Heart right ventricle (tissue), 16 donors: ENCODE measurements at regions not wholly inside any gene's neighbourhood (a gene's known extent, or its start where the extent isn't known, plus 50 kb on each side); places are given as distances from the start of the nearest gene placed in this dataset.
"Not testable (repeated sequence)": the region's sequence is repeated elsewhere in the genome, so short reads cannot be mapped to it uniquely, and the experiment has no call there.

Experiments
- ATAC-seq, 8 donors: fragments of 200-7000 bp; cut with Tn5 transposase; one replicate each; pipeline ENCODE4 v1.9.1; 2020; ENCODE audit warnings: mild to moderate bottlenecking in 8 of 8, moderate library complexity in 8 of 8, moderate number of reproducible peaks in 1 of 8
- DNase-seq, 2 donors: peaks; one replicate each; pipeline ENCODE4 v3.0.0-alpha.2; 2020
- H3K27ac ChIP-seq, 10 donors: fragments of 200-600 bp; sonication (generic) in 2 of 10; one replicate each; pipeline versions ENCODE4 v1.5.0 to v1.8.0; 2020 to 2022; ENCODE audit warnings: mild to moderate bottlenecking in 3 of 10
- H3K27me3 ChIP-seq, 7 donors: fragments of 200-600 bp; one replicate each; pipeline ENCODE4 v1.8.0; 2021 to 2022; ENCODE audit warnings: mild to moderate bottlenecking in 2 of 7
- H3K36me3 ChIP-seq, 9 donors: fragments of 200-600 bp; sonication (generic) in 1 of 9; one replicate each; pipeline versions ENCODE4 v1.5.0 to v1.8.0; 2020 to 2022; ENCODE audit warnings: mild to moderate bottlenecking in 2 of 9
- H3K4me1 ChIP-seq, 9 donors: fragments of 200-600 bp; sonication (generic) in 1 of 9; one replicate each; pipeline versions ENCODE4 v1.5.0 to v1.8.0; 2020 to 2022; ENCODE audit warnings: mild to moderate bottlenecking in 4 of 9
- H3K4me3 ChIP-seq, 10 donors: fragments of 200-600 bp; sonication (generic) in 2 of 10; one replicate each; pipeline versions ENCODE4 v1.5.0 to v1.8.0; 2020 to 2022; ENCODE audit warnings: mild to moderate bottlenecking in 7 of 10, moderate library complexity in 2 of 10
- H3K9me3 ChIP-seq, 11 donors: fragments of 200-600 bp in 10 of 11; sonication (generic) in 2 of 11; one replicate each; pipeline versions ENCODE4 v1.5.0 to v1.8.0; 2013 to 2022; ENCODE audit warnings: mild to moderate bottlenecking in 2 of 11, control low read depth in 1 of 11, moderate library complexity in 1 of 11
- WGBS, 2 donors: extraction: QIAGEN DNeasy Blood & Tissue Kit; methylation state at CpG; one replicate each; pipeline ENCODE4 v1.1.7; 2013; ENCODE audit warnings: inconsistent platforms in 1 of 2; 5-methylcytosine and 5-hydroxymethylcytosine counted together
- intact Hi-C, 10 donors: fragments of 100-400 bp; cut with DNase I; formaldehyde crosslinking; loops; one replicate each; pipeline versions ENCODE4 v1.11.1 to v1.14.2; 2022
- TF ChIP-seq, protein P1 (sequence below), 9 donors: fragments of 200-600 bp; sonication (generic) in 2 of 9; IDR thresholded peaks; one replicate each; pipeline versions ENCODE4 v1.5.0 to v1.8.0; 2021 to 2022; ENCODE audit warnings: antibody characterized with exemption in 9 of 9, mild to moderate bottlenecking in 5 of 9, moderate library complexity in 1 of 9
- donor health status: Arrhythmogenic right ventricular cardiomyopathy.
- donor health status: ischemic (EF 13 %, LVEDD 7.1; RV severe dilation, severe dysfunction).
- donor health status: healthy with polysubstance abuse.
- donor health status: DM: no; HTN: yes; CAD: no.
- donor health status: DM: no; HTN: no; CAD: no.
- donor health status: ischemic (EF 25% LVEDD 6.9; RV normal size, moderate dysfunction).
- donor health status: ischemic (EF 25% LVEDD 5.7; RV mildly dilated, moderate dysfunction).
- donor health status: healthy.
- donor health status: DM: yes; HTN: yes; CAD: no.
- donor health status: Ischemic cardiomyopathy.
- donor health status: ischemic (EF 35%, LVEDD 5.7; RV mildly dilated, moderate dysfunction).
- donor health status: nonischemic (EF 11% LVEDD 7.7; RV severe dilation, severe dysfunction).
- donor health status: DM: yes; HTN: yes; CAD: no.
- donor health status: PGD.
- donor health status: ischemic (EF 29% LVEDD 5.4; RV normal size, mild dysfunction).
- donor health status: nonischemic (EF 23%, LVEDD 6.1; RV moderate dilation, normal function).

GRCh38 chr2:57050007-57050406, 866.2 kb downstream of the CCDC85A start:
- H3K9me3 ChIP-seq, result peaks cover 0 to 2% (median 0%) of the 10 kb centered on the region in 11 donors
- H3K4me3 ChIP-seq, result no peak overlapping the region
- no peak for ATAC-seq
- no peaks in the 10 kb centered on the region for H3K4me1 ChIP-seq
- no peaks in the 10 kb centered on the region for H3K27me3 ChIP-seq
- intact Hi-C loops, result no loop called here
- 83 to 90% methylated on average over 3 of the region's 3 CpGs for WGBS, 2 donors
- no peak overlapping the region for H3K27ac ChIP-seq
- TF ChIP-seq, protein P1, sequence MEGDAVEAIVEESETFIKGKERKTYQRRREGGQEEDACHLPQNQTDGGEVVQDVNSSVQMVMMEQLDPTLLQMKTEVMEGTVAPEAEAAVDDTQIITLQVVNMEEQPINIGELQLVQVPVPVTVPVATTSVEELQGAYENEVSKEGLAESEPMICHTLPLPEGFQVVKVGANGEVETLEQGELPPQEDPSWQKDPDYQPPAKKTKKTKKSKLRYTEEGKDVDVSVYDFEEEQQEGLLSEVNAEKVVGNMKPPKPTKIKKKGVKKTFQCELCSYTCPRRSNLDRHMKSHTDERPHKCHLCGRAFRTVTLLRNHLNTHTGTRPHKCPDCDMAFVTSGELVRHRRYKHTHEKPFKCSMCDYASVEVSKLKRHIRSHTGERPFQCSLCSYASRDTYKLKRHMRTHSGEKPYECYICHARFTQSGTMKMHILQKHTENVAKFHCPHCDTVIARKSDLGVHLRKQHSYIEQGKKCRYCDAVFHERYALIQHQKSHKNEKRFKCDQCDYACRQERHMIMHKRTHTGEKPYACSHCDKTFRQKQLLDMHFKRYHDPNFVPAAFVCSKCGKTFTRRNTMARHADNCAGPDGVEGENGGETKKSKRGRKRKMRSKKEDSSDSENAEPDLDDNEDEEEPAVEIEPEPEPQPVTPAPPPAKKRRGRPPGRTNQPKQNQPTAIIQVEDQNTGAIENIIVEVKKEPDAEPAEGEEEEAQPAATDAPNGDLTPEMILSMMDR (IDR thresholded peaks at IDR 0.05), result no peak
- DNase-seq, result no peak
- no peaks in the 10 kb centered on the region for H3K36me3 ChIP-seq

- DNase-seq, intact Hi-C loops, H3K36me3 ChIP-seq, ATAC-seq, H3K4me3 ChIP-seq, H3K4me1 ChIP-seq, H3K9me3 ChIP-seq, H3K27ac ChIP-seq, H3K27me3 ChIP-seq: not testable (repeated sequence)
- 86 to 95% methylated on average over 1 of the region's 1 CpG for whole genome bisulfite sequencing, 2 donors
Observed at GRCh38 chr2:57066301-57066700, 882.5 kb downstream of the CCDC85A start.

DNA sequence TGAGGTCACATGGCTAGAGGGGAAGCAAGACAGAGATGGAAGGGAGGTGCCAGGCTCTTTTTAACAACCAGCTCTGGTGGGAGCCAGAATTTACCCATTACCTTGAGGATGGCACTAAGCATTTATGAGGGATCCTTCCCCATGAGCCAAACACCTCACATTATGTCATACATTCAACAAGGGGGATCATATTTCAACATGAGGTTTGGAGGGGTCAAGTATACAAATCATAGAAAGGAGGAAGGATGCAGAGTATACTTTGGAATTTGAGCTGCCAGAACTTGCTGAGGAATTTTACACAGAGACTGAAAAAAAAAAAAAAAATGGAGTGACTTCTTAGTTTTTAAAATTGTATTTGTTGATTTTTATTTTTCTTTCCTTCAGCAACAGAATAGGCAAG, 891.4 kb downstream of the CCDC85A start:
- Histone ChIP-seq H3K9me3 (no peaks in the 10 kb centered on the region), H3K27ac (no peak overlapping the region), H3K27me3 (no peaks in the 10 kb centered on the region), H3K4me3 (no peak overlapping the region), H3K36me3 (no peaks in the 10 kb centered on the region), H3K4me1 (no peaks in the 10 kb centered on the region)
- ATAC-seq, result no peak
- intact Hi-C loops, result no loop called here
- TF ChIP-seq, protein P1 (IDR thresholded peaks at IDR 0.05), result no peak
- no peak for DNase-seq

GRCh38 chr2:57080035-57080434, 896.2 kb downstream of the CCDC85A start:
- no peaks in the 10 kb centered on the region for H3K27me3 ChIP-seq
- TF ChIP-seq, protein P1 (IDR thresholded peaks at IDR 0.05), result no peak
- ATAC-seq (no peak), DNase-seq (no peak)
- H3K27ac ChIP-seq, result no peak overlapping the region
- H3K4me3 ChIP-seq, result no peak overlapping the region
- H3K9me3 ChIP-seq, result peaks cover 0 to 19% (median 0%) of the 10 kb centered on the region in 11 donors
- no peaks in the 10 kb centered on the region for H3K4me1 ChIP-seq
- intact Hi-C loops, result no loop called here
- no peaks in the 10 kb centered on the region for H3K36me3 ChIP-seq

GRCh38 chr2:57084697-57085281, 901.0 kb downstream of the CCDC85A start:
- no peak for ATAC-seq
- Histone ChIP-seq H3K36me3 (no peaks in the 10 kb centered on the region), H3K27me3 (no peaks in the 10 kb centered on the region), H3K27ac (no peak overlapping the region), H3K9me3 (peaks cover 0 to 24% (median 0%) of the 10 kb centered on the region in 11 donors), H3K4me3 (no peak overlapping the region), H3K4me1 (no peaks in the 10 kb centered on the region)
- no peak for DNase-seq
- WGBS, 2 donors, result 91 to 92% methylated on average over 20 to 21 of the region's 21 CpGs
- TF ChIP-seq, protein P1 (IDR thresholded peaks at IDR 0.05), result no peak
- intact Hi-C loops, result no loop called here
